A549 (cell line): ENCODE measurements at regions not wholly inside any gene's neighbourhood (a gene's known extent, or its start where the extent isn't known, plus 50 kb on each side); places are given as distances from the start of the nearest gene placed in this dataset.

ENCODE experiments used
- CEBPB ChIP-seq, 2 experiments: fragments of >200 bp in 1 of 2; sonication (Bioruptor Twin) in 1 of 2; formaldehyde crosslinking in 1 of 2; IDR thresholded peaks; 2 replicates each; pipeline ENCODE4 v1.6.1; 2012 to 2016
- CTCF ChIP-seq: fragments of >200 bp; sonication (Bioruptor Twin); formaldehyde crosslinking; IDR thresholded peaks from 3 replicates; pipeline ENCODE4 v1.5.1; 2016
- EP300 ChIP-seq, 2 experiments: fragments of >200 bp; sonication (Bioruptor Twin); formaldehyde crosslinking; IDR thresholded peaks; 2 replicates in 1 of 2; 3 replicates in 1 of 2; pipeline ENCODE4 v1.6.1; 2016 to 2017
- FOSB ChIP-seq: fragments of 250-450 bp; sonication (Bioruptor Pico); IDR thresholded peaks from 2 replicates; pipeline ENCODE4 v1.5.0; 2020; ENCODE audit warnings: mild to moderate bottlenecking, moderate library complexity
- JUNB ChIP-seq: fragments of >200 bp; sonication (Bioruptor Twin); formaldehyde crosslinking; IDR thresholded peaks from 2 replicates; pipeline ENCODE4 v1.6.1; 2016
- MAFK ChIP-seq: fragments of 450-650 bp; IDR thresholded peaks from 2 replicates; pipeline ENCODE4 v1.6.1; 2014; ENCODE audit not compliant: partially characterized antibody
- MAX ChIP-seq: IDR thresholded peaks from 2 replicates; pipeline ENCODE4 v1.6.1; 2012
- POLR2A ChIP-seq: IDR thresholded peaks from 2 replicates; pipeline ENCODE4 v1.6.1; 2012; ENCODE audit warnings: mild to moderate bottlenecking, low read length
- RAD21 ChIP-seq, 2 experiments: fragments of >200 bp in 1 of 2; sonication (Bioruptor Twin) in 1 of 2; formaldehyde crosslinking in 1 of 2; IDR thresholded peaks in 1 of 2; conservative IDR thresholded peaks in 1 of 2; 2 replicates in 1 of 2; 3 replicates in 1 of 2; pipeline ENCODE4 v1.6.1; 2012 to 2018; ENCODE audit warnings: inconsistent platforms in 1 of 2
- RCOR1 ChIP-seq: fragments of 150-350 bp; IDR thresholded peaks from 2 replicates; pipeline ENCODE4 v1.6.1; 2014; ENCODE audit warnings: antibody characterized with exemption, low read length, low read depth
- ZSCAN20 ChIP-seq: fragments of 250-450 bp; sonication (Bioruptor Pico); IDR thresholded peaks from 2 replicates; pipeline ENCODE4 v1.8.0; 2022; ENCODE audit warnings: mild to moderate bottlenecking, moderate library complexity

GRCh38 chr2:54038835-54039234, 68.0 kb upstream of the PSME4 start:
- TF ChIP-seq ZSCAN20 (no peak), FOSB (CRISPR knock-in tag) (no peak), EP300 (IDR thresholded peaks at IDR 0.05) (no peak), CTCF (no peak), RCOR1 (no peak), CEBPB (IDR thresholded peaks at IDR 0.05) (no peak), POLR2A (no peak), RAD21 (conservative IDR thresholded peaks at IDR 0.05 in 1 of 2, IDR thresholded peaks at IDR 0.05 in 1 of 2) (no peak), MAFK (no peak), MAX (no peak), JUNB (no peak)
